SJCRH30 (cell line): ENCODE measurements at regions not wholly inside any gene's neighbourhood (a gene's known extent, or its start where the extent isn't known, plus 50 kb on each side); places are given as distances from the start of the nearest gene placed in this dataset.
"Not testable (repeated sequence)": the region's sequence is repeated elsewhere in the genome, so short reads cannot be mapped to it uniquely, and the experiment has no call there.

ENCODE experiments used
- DNase-seq, 2 experiments: peaks; one replicate each; pipeline ENCODE4 v3.0.0-alpha.2; 2015 to 2020
- H3K27ac ChIP-seq: fragments of 250-450 bp; sonication (Bioruptor Pico); 2 replicates; pipeline ENCODE4 v1.5.1; 2020; ENCODE audit warnings: mild to moderate bottlenecking, moderate library complexity
- H3K27me3 ChIP-seq: fragments of 250-450 bp; sonication (Bioruptor Pico); 2 replicates; pipeline ENCODE4 v1.5.1; 2020; ENCODE audit warnings: mild to moderate bottlenecking, moderate library complexity
- H3K36me3 ChIP-seq: fragments of 250-450 bp; sonication (Bioruptor Pico); 2 replicates; pipeline ENCODE4 v1.5.1; 2020; ENCODE audit warnings: mild to moderate bottlenecking, moderate library complexity
- H3K4me1 ChIP-seq: fragments of 250-450 bp; sonication (Bioruptor Pico); 2 replicates; pipeline ENCODE4 v1.5.1; 2020; ENCODE audit warnings: mild to moderate bottlenecking, moderate library complexity
- H3K4me3 ChIP-seq: fragments of 250-450 bp; sonication (Bioruptor Pico); 2 replicates; pipeline ENCODE4 v1.5.1; 2020; ENCODE audit warnings: mild to moderate bottlenecking, moderate library complexity
- H3K9me3 ChIP-seq: fragments of 250-450 bp; sonication (Bioruptor Pico); replicated peaks from 2 replicates; pipeline ENCODE4 v1.5.1; 2020; ENCODE audit warnings: mild to moderate bottlenecking, moderate library complexity

- no peaks in the 10 kb centered on the region for H3K27me3 ChIP-seq
- H3K36me3 ChIP-seq = no peaks in the 10 kb centered on the region
- no peak overlapping the region for H3K27ac ChIP-seq
- H3K4me1 ChIP-seq = no peaks in the 10 kb centered on the region
- no peak overlapping the region for H3K4me3 ChIP-seq
- no peak for DNase-seq
- no peaks in the 10 kb centered on the region for H3K9me3 ChIP-seq
Measured at GRCh38 chr6:134814076-134814695, 135.7 kb downstream of the ALDH8A1 start.

GRCh38 chr6:134813146-134813545 is 136.8 kb downstream of the ALDH8A1 start:
- DNase-seq = no peak
- Histone ChIP-seq H3K9me3 (no peaks in the 10 kb centered on the region), H3K27me3 (no peaks in the 10 kb centered on the region), H3K4me1 (no peaks in the 10 kb centered on the region), H3K4me3 (no peak overlapping the region), H3K36me3 (no peaks in the 10 kb centered on the region), H3K27ac (no peak overlapping the region)

GRCh38 chr6:134810402-134810801 is 139.5 kb downstream of the ALDH8A1 start:
- H3K4me1 ChIP-seq = no peaks in the 10 kb centered on the region
- H3K9me3 ChIP-seq = no peaks in the 10 kb centered on the region
- no peak for DNase-seq
- H3K27me3 ChIP-seq = no peaks in the 10 kb centered on the region
- no peak overlapping the region for H3K4me3 ChIP-seq
- H3K36me3 ChIP-seq = no peaks in the 10 kb centered on the region
- H3K27ac ChIP-seq = no peak overlapping the region

GRCh38 chr6:134809130-134809529 is 140.8 kb downstream of the ALDH8A1 start:
- Histone ChIP-seq H3K27ac (no peak overlapping the region), H3K4me1 (no peaks in the 10 kb centered on the region), H3K27me3 (no peaks in the 10 kb centered on the region), H3K4me3 (no peak overlapping the region), H3K36me3 (no peaks in the 10 kb centered on the region), H3K9me3 (no peaks in the 10 kb centered on the region)
- no peak for DNase-seq

GRCh38 chr6:134806180-134806798 is 143.6 kb downstream of the ALDH8A1 start:
- no peaks in the 10 kb centered on the region for H3K9me3 ChIP-seq
- H3K4me1 ChIP-seq = no peaks in the 10 kb centered on the region
- H3K27ac ChIP-seq = no peak overlapping the region
- DNase-seq = no peak
- H3K36me3 ChIP-seq = no peaks in the 10 kb centered on the region
- no peak overlapping the region for H3K4me3 ChIP-seq
- H3K27me3 ChIP-seq = no peaks in the 10 kb centered on the region

- DNase-seq = no peak
- no peaks in the 10 kb centered on the region for H3K4me1 ChIP-seq
- H3K9me3 ChIP-seq = no peaks in the 10 kb centered on the region
- H3K4me3 ChIP-seq = no peak overlapping the region
- H3K36me3 ChIP-seq = no peaks in the 10 kb centered on the region
- H3K27me3 ChIP-seq = no peaks in the 10 kb centered on the region
- no peak overlapping the region for H3K27ac ChIP-seq
Measured at GRCh38 chr6:134805168-134805567, 144.7 kb downstream of the ALDH8A1 start.

GRCh38 chr6:134804311-134804710 is 145.6 kb downstream of the ALDH8A1 start:
- not testable (repeated sequence) for H3K4me1 ChIP-seq, DNase-seq, H3K27me3 ChIP-seq, H3K4me3 ChIP-seq, H3K27ac ChIP-seq, H3K36me3 ChIP-seq, H3K9me3 ChIP-seq

GRCh38 chr6:134802426-134803058 is 147.4 kb downstream of the ALDH8A1 start:
- no peak overlapping the region for H3K4me3 ChIP-seq
- DNase-seq = no peak

GRCh38 chr6:134797400-134798113 is 152.3 kb downstream of the ALDH8A1 start:
- no peaks in the 10 kb centered on the region for H3K4me1 ChIP-seq
- H3K36me3 ChIP-seq = no peaks in the 10 kb centered on the region
- H3K27me3 ChIP-seq = no peaks in the 10 kb centered on the region
- no peak overlapping the region for H3K27ac ChIP-seq
- no peak overlapping the region for H3K4me3 ChIP-seq
- DNase-seq = no peak
- no peaks in the 10 kb centered on the region for H3K9me3 ChIP-seq

More at GRCh38 chr6:134802426-134803058, 147.4 kb downstream of the ALDH8A1 start:
- H3K4me1 ChIP-seq = no peaks in the 10 kb centered on the region
- no peaks in the 10 kb centered on the region for H3K27me3 ChIP-seq
- H3K36me3 ChIP-seq = no peaks in the 10 kb centered on the region
- H3K27ac ChIP-seq = no peak overlapping the region
- H3K9me3 ChIP-seq = no peaks in the 10 kb centered on the region

- Histone ChIP-seq H3K9me3 (no peaks in the 10 kb centered on the region; the same call in 1 of the 2 replicates), H3K27ac (no peak overlapping the region), H3K27me3 (no peaks in the 10 kb centered on the region), H3K4me1 (no peaks in the 10 kb centered on the region), H3K4me3 (no peak overlapping the region), H3K36me3 (no peaks in the 10 kb centered on the region)
- no peak for DNase-seq
Measured at GRCh38 chr6:134795691-134796090, 154.2 kb downstream of the ALDH8A1 start.

GRCh38 chr6:134795001-134795400 is 154.9 kb downstream of the ALDH8A1 start:
- H3K27ac ChIP-seq = no peak overlapping the region
- DNase-seq = no peak
- no peak overlapping the region for H3K4me3 ChIP-seq
- no peaks in the 10 kb centered on the region for H3K27me3 ChIP-seq
- H3K4me1 ChIP-seq = no peaks in the 10 kb centered on the region
- no peaks in the 10 kb centered on the region; the same call in 1 of the 2 replicates for H3K9me3 ChIP-seq
- H3K36me3 ChIP-seq = no peaks in the 10 kb centered on the region

GRCh38 chr6:134791243-134791843 is 158.6 kb downstream of the ALDH8A1 start:
- DNase-seq, H3K4me3 ChIP-seq, H3K36me3 ChIP-seq, H3K27ac ChIP-seq, H3K4me1 ChIP-seq, H3K27me3 ChIP-seq, H3K9me3 ChIP-seq: not testable (repeated sequence)

- Histone ChIP-seq H3K4me3 (no peak overlapping the region), H3K9me3 (no peaks in the 10 kb centered on the region; the same call in 1 of the 2 replicates), H3K27ac (no peak overlapping the region), H3K27me3 (no peaks in the 10 kb centered on the region), H3K4me1 (no peaks in the 10 kb centered on the region), H3K36me3 (no peaks in the 10 kb centered on the region)
- DNase-seq = no peak
Measured at GRCh38 chr6:134787261-134787877, 162.5 kb downstream of the ALDH8A1 start.

- Histone ChIP-seq H3K27me3 (no peaks in the 10 kb centered on the region), H3K4me1 (no peaks in the 10 kb centered on the region), H3K9me3 (no peaks in the 10 kb centered on the region), H3K36me3 (no peaks in the 10 kb centered on the region), H3K27ac (no peak overlapping the region), H3K4me3 (no peak overlapping the region)
- peak in 1 of 2 experiments; percentile 4 for DNase-seq
Measured at GRCh38 chr6:134784336-134784735, 165.6 kb downstream of the ALDH8A1 start.
